GM12864 (cell line): ENCODE measurements at regions not wholly inside any gene's neighbourhood (a gene's known extent, or its start where the extent isn't known, plus 50 kb on each side); places are given as distances from the start of the nearest gene placed in this dataset.

Experiments used
- DNase-seq: peaks from one replicate; pipeline ENCODE4 v3.0.0-alpha.2; 2011; ENCODE audit warnings: low read depth
- H3K4me3 ChIP-seq: 2 replicates; pipeline ENCODE4 v1.5.1; 2011; ENCODE audit warnings: mild to moderate bottlenecking, low read depth, low read length, control low read depth
- TF ChIP-seq, protein P1 (sequence below): IDR thresholded peaks from 2 replicates; pipeline ENCODE4 v1.5.1; 2011; ENCODE audit warnings: low read depth, mild to moderate bottlenecking, moderate library complexity, low read length, control low read depth, inconsistent platforms; ENCODE audit errors: missing control alignments

- no peak overlapping the region for H3K4me3 ChIP-seq
- DNase-seq: no peak
- TF ChIP-seq, protein P1, sequence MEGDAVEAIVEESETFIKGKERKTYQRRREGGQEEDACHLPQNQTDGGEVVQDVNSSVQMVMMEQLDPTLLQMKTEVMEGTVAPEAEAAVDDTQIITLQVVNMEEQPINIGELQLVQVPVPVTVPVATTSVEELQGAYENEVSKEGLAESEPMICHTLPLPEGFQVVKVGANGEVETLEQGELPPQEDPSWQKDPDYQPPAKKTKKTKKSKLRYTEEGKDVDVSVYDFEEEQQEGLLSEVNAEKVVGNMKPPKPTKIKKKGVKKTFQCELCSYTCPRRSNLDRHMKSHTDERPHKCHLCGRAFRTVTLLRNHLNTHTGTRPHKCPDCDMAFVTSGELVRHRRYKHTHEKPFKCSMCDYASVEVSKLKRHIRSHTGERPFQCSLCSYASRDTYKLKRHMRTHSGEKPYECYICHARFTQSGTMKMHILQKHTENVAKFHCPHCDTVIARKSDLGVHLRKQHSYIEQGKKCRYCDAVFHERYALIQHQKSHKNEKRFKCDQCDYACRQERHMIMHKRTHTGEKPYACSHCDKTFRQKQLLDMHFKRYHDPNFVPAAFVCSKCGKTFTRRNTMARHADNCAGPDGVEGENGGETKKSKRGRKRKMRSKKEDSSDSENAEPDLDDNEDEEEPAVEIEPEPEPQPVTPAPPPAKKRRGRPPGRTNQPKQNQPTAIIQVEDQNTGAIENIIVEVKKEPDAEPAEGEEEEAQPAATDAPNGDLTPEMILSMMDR: no peak
Observed at GRCh38 chr12:131345521-131346436, 365.1 kb upstream of the SFSWAP start.

DNA sequence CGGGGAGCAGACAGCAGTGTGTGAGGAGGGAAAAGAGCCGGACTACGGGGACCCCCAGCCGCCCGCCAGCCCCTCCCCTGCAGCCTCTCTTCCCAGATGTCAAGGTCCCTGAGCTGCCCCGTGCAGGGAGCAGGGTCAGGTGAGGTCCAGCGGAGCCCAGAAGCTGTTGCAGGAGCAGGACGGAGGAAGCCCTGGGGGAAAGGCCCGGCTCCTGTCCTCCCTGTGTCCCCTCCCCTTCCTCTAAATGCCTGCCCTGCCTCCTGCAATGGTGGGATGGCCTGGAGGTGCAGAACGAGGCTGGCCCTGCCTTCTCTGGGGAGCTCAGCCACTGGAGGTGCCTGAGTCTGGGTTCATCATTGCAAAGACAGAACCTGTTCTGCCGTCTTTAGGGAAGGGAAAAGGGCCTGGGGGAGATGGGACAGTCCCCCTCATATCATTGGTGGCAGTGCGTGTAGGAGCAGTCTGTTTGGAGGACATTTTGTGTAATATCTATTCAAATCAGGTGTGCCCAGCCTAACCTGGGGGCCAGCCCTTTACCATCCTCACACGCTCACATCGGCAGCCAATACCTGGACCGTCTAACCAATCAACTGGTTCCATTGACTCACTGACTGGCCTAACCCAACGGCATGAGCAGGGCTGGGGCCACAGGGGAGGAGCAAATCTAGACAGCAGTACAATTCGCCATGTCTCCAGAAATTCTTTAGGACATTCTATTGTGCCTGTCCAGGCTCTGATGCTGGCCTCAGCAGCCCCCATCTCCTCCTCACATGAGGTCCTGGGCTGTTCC, 364.1 kb upstream of the SFSWAP start:
- no peak for DNase-seq
- TF ChIP-seq, protein P1: no peak
- no peak overlapping the region for H3K4me3 ChIP-seq

DNA sequence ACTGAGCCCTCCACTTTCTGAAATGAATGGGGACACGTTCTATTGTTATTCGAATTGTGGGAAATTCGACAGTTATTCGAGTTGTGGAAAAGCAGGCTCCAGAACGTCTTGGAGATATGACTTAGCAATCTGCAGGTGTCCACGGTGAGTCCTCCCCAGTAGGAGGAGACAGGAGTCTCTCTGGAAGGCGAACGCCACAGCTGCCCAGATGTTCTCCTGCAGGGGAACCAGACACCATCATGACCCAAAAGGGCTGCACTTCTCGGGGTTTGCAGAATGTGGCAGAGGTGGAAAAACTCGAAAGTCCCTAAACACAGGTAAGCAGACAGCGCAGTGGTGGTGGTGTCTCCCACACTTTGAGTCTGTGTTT, 363.6 kb upstream of the SFSWAP start:
- DNase-seq: no peak
- TF ChIP-seq, protein P1: no peak
- no peak overlapping the region for H3K4me3 ChIP-seq

GRCh38 chr12:131347732-131348131, 363.2 kb upstream of the SFSWAP start:
- TF ChIP-seq, protein P1: no peak
- no peak for DNase-seq
- H3K4me3 ChIP-seq: no peak overlapping the region

DNA sequence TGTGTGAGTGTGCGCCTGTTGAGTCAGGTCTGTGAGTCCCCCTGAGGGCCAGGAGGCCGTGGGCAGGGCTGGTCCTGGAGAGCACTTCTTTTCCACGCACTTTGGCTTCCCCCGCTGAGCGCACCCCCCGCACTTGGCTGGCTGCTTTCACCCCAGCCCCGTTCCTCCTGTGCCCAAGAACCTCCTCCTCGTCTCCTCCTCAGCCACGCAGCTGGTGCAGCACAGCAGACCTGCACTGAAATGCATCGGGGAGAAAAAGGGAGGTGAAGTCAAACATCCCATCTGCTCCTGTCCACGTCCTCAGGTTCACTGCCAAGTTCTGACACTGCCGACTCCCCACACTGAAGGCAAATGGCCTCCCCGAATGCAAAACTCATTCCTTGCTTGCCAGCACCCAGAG, 362.7 kb upstream of the SFSWAP start:
- TF ChIP-seq, protein P1: no peak
- H3K4me3 ChIP-seq: no peak overlapping the region
- no peak for DNase-seq

GRCh38 chr12:131348646-131349045, 362.2 kb upstream of the SFSWAP start:
- no peak overlapping the region for H3K4me3 ChIP-seq
- TF ChIP-seq, protein P1: no peak
- DNase-seq: no peak
